OCI-LY3 (cell line): ENCODE measurements at regions not wholly inside any gene's neighbourhood (a gene's known extent, or its start where the extent isn't known, plus 50 kb on each side); places are given as distances from the start of the nearest gene placed in this dataset.

Experiments
- H2AFZ ChIP-seq: fragments of 200-600, 300-600 bp; shearing (Covaris generic); 2 replicates; pipeline ENCODE4 v1.6.0; 2014; ENCODE audit warnings: antibody characterized with exemption, low read depth, low read length
- H3K27ac ChIP-seq: fragments of 200-600, 300-600 bp; sonication (generic); 2 replicates; pipeline ENCODE4 v1.5.1; 2014; ENCODE audit warnings: mild to moderate bottlenecking, low read length, moderate library complexity, mixed read lengths
- H3K27me3 ChIP-seq: fragments of 200-600, 300-600 bp; sonication (generic); 2 replicates; pipeline ENCODE4 v1.6.1; 2014; ENCODE audit warnings: low read depth, low read length, mixed read lengths
- H3K36me3 ChIP-seq: fragments of 200-600, 300-600 bp; sonication (generic); replicated peaks from 2 replicates; pipeline ENCODE3; 2014; ENCODE audit warnings: low read depth, low read length, mixed read lengths
- H3K4me1 ChIP-seq: fragments of 300-600, 200-600 bp; sonication (generic); 2 replicates; pipeline ENCODE4 v1.6.1; 2014; ENCODE audit warnings: low read length, mixed read lengths
- H3K4me2 ChIP-seq: fragments of 200-600, 300-600 bp; sonication (generic); 2 replicates; pipeline ENCODE4 v1.6.1; 2014; ENCODE audit warnings: low read length, mixed read lengths
- H3K4me3 ChIP-seq: fragments of 300-600, 200-600 bp; sonication (generic); 2 replicates; pipeline ENCODE4 v1.5.1; 2014; ENCODE audit warnings: antibody characterized with exemption, mild to moderate bottlenecking, low read length, moderate library complexity
- H3K79me2 ChIP-seq: fragments of 300-600, 200-600 bp; shearing (Covaris generic); 2 replicates; pipeline ENCODE4 v1.6.1; 2014; ENCODE audit warnings: mild to moderate bottlenecking, low read length, mixed read lengths
- H3K9ac ChIP-seq: fragments of 300-600, 200-600 bp; shearing (Covaris generic); 2 replicates; pipeline ENCODE4 v1.6.0; 2014; ENCODE audit warnings: mild to moderate bottlenecking, low read length, moderate library complexity
- H3K9me3 ChIP-seq: fragments of 200-600, 300-600 bp; shearing (Covaris generic); 2 replicates; pipeline ENCODE4 v1.6.1; 2014; ENCODE audit warnings: low read length, mixed read lengths; ENCODE audit not compliant: insufficient read depth
- H4K20me1 ChIP-seq: fragments of 200-600, 300-600 bp; sonication (generic); 2 replicates; pipeline ENCODE4 v1.6.1; 2016; ENCODE audit warnings: low read length, mixed read lengths; ENCODE audit not compliant: insufficient read depth
- EZH2phosphoT487 ChIP-seq: fragments of 200-600 bp; shearing (Covaris generic); IDR thresholded peaks from 2 replicates; pipeline ENCODE4 v1.6.1; 2018; ENCODE audit warnings: antibody characterized with exemption, mixed run types, low read depth
- TF ChIP-seq, protein P1 (sequence below): fragments of 200-600, 300-600 bp; sonication (generic); IDR thresholded peaks from 2 replicates; pipeline ENCODE4 v1.5.1; 2014; ENCODE audit warnings: antibody characterized with exemption, low read length, low read depth

DNA sequence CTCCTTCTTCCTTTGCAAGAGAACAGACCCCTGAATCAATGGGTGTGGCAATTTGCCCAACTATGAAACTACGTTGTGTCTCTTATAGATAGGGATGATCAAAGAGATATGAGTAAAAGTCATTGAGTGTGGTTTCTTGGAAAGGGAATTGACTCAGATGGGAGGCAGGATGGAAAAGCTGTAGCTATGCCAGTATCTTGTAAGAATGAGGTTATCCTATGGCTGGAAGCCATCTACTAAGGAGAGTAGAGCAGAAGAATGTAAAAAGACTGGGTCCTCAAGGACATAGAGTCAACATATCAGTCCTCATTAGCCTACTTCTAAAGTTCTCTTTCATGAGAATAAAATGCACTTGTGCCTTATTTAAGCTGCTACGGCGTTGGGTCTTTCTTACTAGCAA is 78.9 kb upstream of the POU2AF2 start:
- no peak for TF ChIP-seq EZH2phosphoT487
- TF ChIP-seq, protein P1, sequence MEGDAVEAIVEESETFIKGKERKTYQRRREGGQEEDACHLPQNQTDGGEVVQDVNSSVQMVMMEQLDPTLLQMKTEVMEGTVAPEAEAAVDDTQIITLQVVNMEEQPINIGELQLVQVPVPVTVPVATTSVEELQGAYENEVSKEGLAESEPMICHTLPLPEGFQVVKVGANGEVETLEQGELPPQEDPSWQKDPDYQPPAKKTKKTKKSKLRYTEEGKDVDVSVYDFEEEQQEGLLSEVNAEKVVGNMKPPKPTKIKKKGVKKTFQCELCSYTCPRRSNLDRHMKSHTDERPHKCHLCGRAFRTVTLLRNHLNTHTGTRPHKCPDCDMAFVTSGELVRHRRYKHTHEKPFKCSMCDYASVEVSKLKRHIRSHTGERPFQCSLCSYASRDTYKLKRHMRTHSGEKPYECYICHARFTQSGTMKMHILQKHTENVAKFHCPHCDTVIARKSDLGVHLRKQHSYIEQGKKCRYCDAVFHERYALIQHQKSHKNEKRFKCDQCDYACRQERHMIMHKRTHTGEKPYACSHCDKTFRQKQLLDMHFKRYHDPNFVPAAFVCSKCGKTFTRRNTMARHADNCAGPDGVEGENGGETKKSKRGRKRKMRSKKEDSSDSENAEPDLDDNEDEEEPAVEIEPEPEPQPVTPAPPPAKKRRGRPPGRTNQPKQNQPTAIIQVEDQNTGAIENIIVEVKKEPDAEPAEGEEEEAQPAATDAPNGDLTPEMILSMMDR = no peak
- no peak overlapping the region for H2AFZ ChIP-seq
- H3K27me3 ChIP-seq = no peaks in the 10 kb centered on the region

DNA sequence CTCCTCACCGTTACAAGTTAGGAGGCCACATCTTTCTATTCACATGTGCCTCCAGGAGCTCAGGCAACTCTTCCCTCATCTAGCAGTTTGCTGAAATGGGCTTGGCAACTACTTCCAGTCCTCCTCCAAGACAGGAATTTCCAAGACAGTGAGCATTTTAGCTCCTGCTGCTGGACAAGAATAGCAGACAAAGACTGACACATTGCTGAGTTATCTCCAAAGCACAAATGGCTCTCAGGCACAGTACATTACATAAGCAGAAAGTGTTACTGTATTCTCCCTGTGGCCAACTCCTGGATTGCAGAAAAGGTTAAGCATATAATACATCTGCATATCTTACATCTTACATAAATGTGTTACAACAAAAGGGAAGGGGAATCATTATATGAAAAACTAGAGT is 83.2 kb upstream of the POU2AF2 start:
- no peak overlapping the region for H3K9ac ChIP-seq
- TF ChIP-seq, protein P1 = no peak
- no peak for TF ChIP-seq EZH2phosphoT487
- H3K79me2 ChIP-seq = no peaks in the 10 kb centered on the region
- H3K27ac ChIP-seq = no peak overlapping the region
- no peak overlapping the region for H2AFZ ChIP-seq
- H3K4me3 ChIP-seq = no peak overlapping the region
- H3K27me3 ChIP-seq = no peaks in the 10 kb centered on the region
- H3K9me3 ChIP-seq = no peaks in the 10 kb centered on the region
- H3K36me3 ChIP-seq = no peaks in the 10 kb centered on the region
- no peak overlapping the region for H3K4me2 ChIP-seq
- H4K20me1 ChIP-seq = no peaks in the 10 kb centered on the region
- no peaks in the 10 kb centered on the region for H3K4me1 ChIP-seq

More for the DNA sequence above, 78.9 kb upstream of the POU2AF2 start:
- no peak overlapping the region for H3K4me2 ChIP-seq
- H4K20me1 ChIP-seq = no peaks in the 10 kb centered on the region
- H3K36me3 ChIP-seq = no peaks in the 10 kb centered on the region
- H3K27ac ChIP-seq = no peak overlapping the region
- no peaks in the 10 kb centered on the region for H3K9me3 ChIP-seq
- H3K79me2 ChIP-seq = no peaks in the 10 kb centered on the region
- no peak overlapping the region for H3K4me3 ChIP-seq
- no peak overlapping the region for H3K9ac ChIP-seq
- no peaks in the 10 kb centered on the region for H3K4me1 ChIP-seq

DNA sequence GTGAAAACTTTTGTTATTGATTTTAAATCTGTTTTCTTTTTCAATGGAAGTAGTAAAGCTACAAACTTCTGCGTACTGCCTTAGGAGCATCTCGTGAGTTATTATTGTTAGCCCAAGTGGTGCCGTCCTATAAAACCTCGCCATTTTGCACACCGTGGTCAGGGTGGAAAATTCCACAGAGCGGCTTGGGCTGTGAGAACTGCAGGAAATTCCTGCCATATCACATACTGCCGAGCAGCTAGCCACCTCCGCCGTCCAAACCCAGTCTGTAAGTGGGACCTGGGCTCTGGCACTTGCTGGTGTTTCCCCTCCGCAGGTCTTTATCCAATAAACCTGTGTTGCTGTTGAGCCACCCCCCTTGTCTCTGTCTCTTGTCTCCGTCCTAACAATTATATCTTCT is 88.0 kb upstream of the POU2AF2 start:
- H3K79me2 ChIP-seq = no peaks in the 10 kb centered on the region
- no peaks in the 10 kb centered on the region for H3K36me3 ChIP-seq
- H3K4me1 ChIP-seq = no peaks in the 10 kb centered on the region
- H2AFZ ChIP-seq = no peak overlapping the region
- no peak overlapping the region for H3K4me3 ChIP-seq
- no peaks in the 10 kb centered on the region for H3K27me3 ChIP-seq
- no peaks in the 10 kb centered on the region for H3K9me3 ChIP-seq
- no peaks in the 10 kb centered on the region for H4K20me1 ChIP-seq
- no peak overlapping the region for H3K4me2 ChIP-seq
- no peak overlapping the region for H3K27ac ChIP-seq
- TF ChIP-seq EZH2phosphoT487 = no peak
- TF ChIP-seq, protein P1 = no peak
- H3K9ac ChIP-seq = no peak overlapping the region

DNA sequence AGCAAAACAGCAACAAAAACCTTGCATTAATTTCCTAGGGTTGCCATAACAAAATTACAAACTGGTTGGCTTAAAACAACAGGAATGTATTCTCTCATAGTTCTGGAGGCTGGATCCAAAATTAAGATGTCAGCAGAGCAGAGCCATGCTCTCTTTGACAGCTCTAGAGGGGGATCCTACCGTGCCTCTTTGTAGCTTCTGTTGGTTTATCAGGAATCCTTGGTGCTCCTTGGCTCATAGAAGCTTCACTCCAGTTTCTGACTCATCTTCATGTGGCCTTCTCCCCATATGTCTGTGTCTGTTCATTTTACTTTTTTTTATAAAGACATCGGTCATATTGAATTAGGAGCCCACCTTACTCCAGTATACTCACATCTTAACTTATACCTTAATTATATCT is 90.5 kb upstream of the POU2AF2 start:
- H4K20me1 ChIP-seq = no peaks in the 10 kb centered on the region
- no peak overlapping the region for H3K9ac ChIP-seq
- H3K9me3 ChIP-seq = no peaks in the 10 kb centered on the region
- no peak for TF ChIP-seq EZH2phosphoT487
- TF ChIP-seq, protein P1 = no peak
- H3K4me1 ChIP-seq = no peaks in the 10 kb centered on the region
- H3K36me3 ChIP-seq = no peaks in the 10 kb centered on the region
- no peak overlapping the region for H2AFZ ChIP-seq
- H3K4me3 ChIP-seq = no peak overlapping the region
- H3K79me2 ChIP-seq = no peaks in the 10 kb centered on the region
- H3K4me2 ChIP-seq = no peak overlapping the region
- H3K27me3 ChIP-seq = no peaks in the 10 kb centered on the region
- H3K27ac ChIP-seq = no peak overlapping the region
